NT2/D1 (cell line): ENCODE measurements at regions not wholly inside any gene's neighbourhood (a gene's known extent, or its start where the extent isn't known, plus 50 kb on each side); places are given as distances from the start of the nearest gene placed in this dataset.
"Not testable (repeated sequence)": the region's sequence is repeated elsewhere in the genome, so short reads cannot be mapped to it uniquely, and the experiment has no call there.

Experiments
- DNase-seq: peaks from one replicate; pipeline ENCODE4 v3.0.0-alpha.2; 2011; ENCODE audit warnings: low read depth, low spot score
- H3K27me3 ChIP-seq: 2 replicates; pipeline ENCODE4 v1.6.0; 2011; ENCODE audit warnings: mild to moderate bottlenecking; ENCODE audit not compliant: insufficient read length, insufficient read depth
- H3K36me3 ChIP-seq: 2 replicates; pipeline ENCODE4 v1.6.1; 2011; ENCODE audit warnings: mild to moderate bottlenecking, low read length, mixed read lengths; ENCODE audit not compliant: insufficient read depth, insufficient read length
- H3K4me1 ChIP-seq: 2 replicates; pipeline ENCODE4 v1.5.1; 2011; ENCODE audit not compliant: insufficient read depth, insufficient read length
- H3K4me3 ChIP-seq: 2 replicates; pipeline ENCODE4 v1.5.1; 2011; ENCODE audit warnings: low read depth; ENCODE audit not compliant: insufficient read length
- H3K9ac ChIP-seq: 2 replicates; pipeline ENCODE4 v1.6.0; 2011; ENCODE audit warnings: low read depth; ENCODE audit not compliant: insufficient read length
- H3K9me3 ChIP-seq: 2 replicates; pipeline ENCODE4 v1.5.1; 2011; ENCODE audit warnings: mild to moderate bottlenecking, low read length; ENCODE audit not compliant: insufficient read depth
- SUZ12 ChIP-seq: IDR thresholded peaks from 2 replicates; pipeline ENCODE4 v1.6.1; 2011; ENCODE audit not compliant: insufficient read length, insufficient read depth; ENCODE audit errors: extremely low read depth
- YY1 ChIP-seq: IDR thresholded peaks from 2 replicates; pipeline ENCODE4 v1.6.1; 2011; ENCODE audit not compliant: insufficient read length, insufficient read depth
- ZNF274 ChIP-seq: IDR thresholded peaks from 2 replicates; pipeline ENCODE4 v1.6.1; 2011; ENCODE audit warnings: mild to moderate bottlenecking, low read depth, low read length

GRCh38 chr22:47304191-47304831, 541.9 kb downstream of the TBC1D22A start:
- H3K27me3 ChIP-seq, result no peaks in the 10 kb centered on the region
- no peak for DNase-seq
- no peak overlapping the region for H3K9ac ChIP-seq
- peaks cover 2% of the 10 kb centered on the region for H3K4me1 ChIP-seq
- no peaks in the 10 kb centered on the region for H3K36me3 ChIP-seq
- TF ChIP-seq YY1 (no peak), ZNF274 (no peak)
- H3K4me3 ChIP-seq, result no peak overlapping the region
- no peaks in the 10 kb centered on the region for H3K9me3 ChIP-seq

- TF ChIP-seq YY1 (no peak), SUZ12 (no peak), ZNF274 (no peak)
- peaks cover 2% of the 10 kb centered on the region for H3K4me1 ChIP-seq
- H3K4me3 ChIP-seq, result no peak overlapping the region
- DNase-seq, result no peak
- no peak overlapping the region for H3K9ac ChIP-seq
- no peaks in the 10 kb centered on the region for H3K9me3 ChIP-seq
- H3K27me3 ChIP-seq, result no peaks in the 10 kb centered on the region
- no peaks in the 10 kb centered on the region for H3K36me3 ChIP-seq
Measured at GRCh38 chr22:47303161-47303890, 540.9 kb downstream of the TBC1D22A start.

GRCh38 chr22:47302587-47302986, 540.1 kb downstream of the TBC1D22A start:
- not testable (repeated sequence) for DNase-seq, H3K4me3 ChIP-seq, H3K36me3 ChIP-seq, H3K9me3 ChIP-seq, H3K27me3 ChIP-seq, H3K4me1 ChIP-seq, H3K9ac ChIP-seq

GRCh38 chr22:47301820-47302475, 539.5 kb downstream of the TBC1D22A start:
- no peak for DNase-seq
- H3K27me3 ChIP-seq, result no peaks in the 10 kb centered on the region
- TF ChIP-seq YY1 (no peak), ZNF274 (no peak), SUZ12 (no peak)
- no peaks in the 10 kb centered on the region for H3K36me3 ChIP-seq
- no peaks in the 10 kb centered on the region for H3K4me1 ChIP-seq
- H3K4me3 ChIP-seq, result no peak overlapping the region
- no peaks in the 10 kb centered on the region for H3K9me3 ChIP-seq
- no peak overlapping the region for H3K9ac ChIP-seq

GRCh38 chr22:47300698-47301405, 538.4 kb downstream of the TBC1D22A start:
- H3K9ac ChIP-seq, result no peak overlapping the region

GRCh38 chr22:47299863-47300697, 537.6 kb downstream of the TBC1D22A start:
- Histone ChIP-seq H3K27me3 (no peaks in the 10 kb centered on the region), H3K4me3 (no peak overlapping the region), H3K36me3 (no peaks in the 10 kb centered on the region), H3K9ac (no peak overlapping the region), H3K4me1 (no peaks in the 10 kb centered on the region), H3K9me3 (no peaks in the 10 kb centered on the region)
- DNase-seq, result no peak
- TF ChIP-seq SUZ12 (no peak), YY1 (no peak), ZNF274 (no peak)

More at GRCh38 chr22:47300698-47301405, 538.4 kb downstream of the TBC1D22A start:
- no peak overlapping the region for H3K4me3 ChIP-seq
- no peaks in the 10 kb centered on the region for H3K27me3 ChIP-seq
- no peaks in the 10 kb centered on the region for H3K9me3 ChIP-seq
- no peak for TF ChIP-seq YY1
- TF ChIP-seq ZNF274, result no peak
- no peak for TF ChIP-seq SUZ12
- no peaks in the 10 kb centered on the region for H3K36me3 ChIP-seq
- no peak for DNase-seq
- no peaks in the 10 kb centered on the region for H3K4me1 ChIP-seq
